ENCODE measurements at regions not wholly inside any gene's neighbourhood (a gene's known extent, or its start where the extent isn't known, plus 50 kb on each side); places are given as distances from the start of the nearest gene placed in this dataset.

DNA sequence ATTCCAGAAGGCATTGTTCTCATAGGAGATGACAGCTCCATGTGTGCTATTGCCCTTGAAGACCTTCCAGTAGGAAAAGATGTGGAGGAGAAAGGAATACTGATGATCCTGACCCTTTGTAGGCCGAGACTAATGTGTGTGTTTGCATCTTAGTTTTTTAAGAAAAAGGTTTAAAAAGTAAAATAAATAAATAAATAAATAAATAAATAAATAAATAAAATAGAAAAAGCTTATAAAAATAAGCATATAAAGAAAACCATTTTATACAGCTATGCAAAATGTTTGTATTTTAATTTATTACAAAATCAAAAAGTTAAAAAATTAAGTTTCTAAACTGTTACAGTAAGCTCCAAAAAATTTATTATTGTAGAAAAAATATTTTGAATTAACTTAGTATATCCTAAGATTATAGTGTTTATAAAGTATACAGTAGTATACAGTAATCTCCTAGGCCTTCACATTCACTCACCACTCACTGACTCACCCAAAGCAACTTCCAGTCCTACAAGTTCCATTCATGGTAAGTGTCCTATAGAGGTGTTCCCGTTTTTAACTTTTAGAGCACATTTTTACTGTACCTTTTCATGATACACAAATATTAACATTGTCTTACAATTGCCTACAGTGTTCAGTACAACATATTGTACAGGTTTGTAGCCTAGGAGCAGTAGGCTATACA is 435.2 kb upstream of the SEMA3A start:
- Mint-ChIP-seq H3K4me3 (no peak overlapping the region), H3K27ac (no peak overlapping the region), H3K4me1 (no peaks in the 10 kb centered on the region), H3K9me3 (peaks cover 23% of the 10 kb centered on the region), H3K36me3 (ENCODE audit: low read depth) (peaks cover 8% of the 10 kb centered on the region), H3K27me3 (ENCODE audit: low read depth) (no peaks in the 10 kb centered on the region)
- TF ChIP-seq, protein P1, sequence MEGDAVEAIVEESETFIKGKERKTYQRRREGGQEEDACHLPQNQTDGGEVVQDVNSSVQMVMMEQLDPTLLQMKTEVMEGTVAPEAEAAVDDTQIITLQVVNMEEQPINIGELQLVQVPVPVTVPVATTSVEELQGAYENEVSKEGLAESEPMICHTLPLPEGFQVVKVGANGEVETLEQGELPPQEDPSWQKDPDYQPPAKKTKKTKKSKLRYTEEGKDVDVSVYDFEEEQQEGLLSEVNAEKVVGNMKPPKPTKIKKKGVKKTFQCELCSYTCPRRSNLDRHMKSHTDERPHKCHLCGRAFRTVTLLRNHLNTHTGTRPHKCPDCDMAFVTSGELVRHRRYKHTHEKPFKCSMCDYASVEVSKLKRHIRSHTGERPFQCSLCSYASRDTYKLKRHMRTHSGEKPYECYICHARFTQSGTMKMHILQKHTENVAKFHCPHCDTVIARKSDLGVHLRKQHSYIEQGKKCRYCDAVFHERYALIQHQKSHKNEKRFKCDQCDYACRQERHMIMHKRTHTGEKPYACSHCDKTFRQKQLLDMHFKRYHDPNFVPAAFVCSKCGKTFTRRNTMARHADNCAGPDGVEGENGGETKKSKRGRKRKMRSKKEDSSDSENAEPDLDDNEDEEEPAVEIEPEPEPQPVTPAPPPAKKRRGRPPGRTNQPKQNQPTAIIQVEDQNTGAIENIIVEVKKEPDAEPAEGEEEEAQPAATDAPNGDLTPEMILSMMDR (IDR thresholded peaks at IDR 0.05; ENCODE audit: unreplicated experiment in 3 of 3) = no peak

DNA sequence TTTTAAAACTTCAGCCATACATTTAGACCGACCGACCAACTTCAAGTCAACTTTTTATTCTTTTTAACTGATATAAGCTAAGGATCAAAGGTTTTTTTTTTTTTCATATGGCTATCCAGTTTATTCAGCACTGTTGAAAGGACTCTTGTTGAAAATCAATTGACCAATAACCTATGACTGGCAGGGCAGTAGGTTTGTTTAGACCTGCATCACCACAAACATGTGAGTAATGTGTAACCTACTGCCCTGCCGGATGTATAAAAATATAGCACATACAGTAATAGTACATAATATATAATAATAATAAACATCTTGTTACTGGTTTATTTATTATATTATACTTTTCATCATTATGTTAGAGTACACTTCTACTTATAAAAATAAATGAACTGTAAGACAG is 434.6 kb upstream of the SEMA3A start:
- Mint-ChIP-seq H3K27me3 (ENCODE audit: low read depth) (no peaks in the 10 kb centered on the region), H3K36me3 (ENCODE audit: low read depth) (peaks cover 8% of the 10 kb centered on the region), H3K4me3 (no peak overlapping the region), H3K9me3 (peaks cover 23% of the 10 kb centered on the region), H3K4me1 (peaks cover 5% of the 10 kb centered on the region), H3K27ac (no peak overlapping the region)
- TF ChIP-seq, protein P1 (IDR thresholded peaks at IDR 0.05; ENCODE audit: unreplicated experiment in 3 of 3) = no peak

DNA sequence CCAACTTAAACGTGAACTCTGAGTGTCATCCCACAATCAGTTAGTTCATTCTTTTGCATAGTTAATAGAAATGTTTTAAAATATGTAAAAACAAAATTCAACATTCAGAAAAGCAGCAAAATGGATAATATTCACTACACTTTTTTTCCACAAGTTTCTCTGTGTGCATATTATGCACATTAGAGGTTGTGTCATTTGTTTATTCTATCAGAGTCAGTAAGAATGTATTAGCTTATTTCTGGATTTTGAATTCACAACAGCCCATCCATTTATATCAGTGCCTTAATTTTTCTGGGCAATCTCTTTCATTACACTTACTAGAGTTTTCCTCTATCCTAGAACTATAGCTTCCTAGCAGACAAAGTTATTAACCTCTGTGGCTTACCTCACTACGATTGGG is 432.7 kb upstream of the SEMA3A start:
- H3K36me3 Mint-ChIP-seq (ENCODE audit: low read depth) = no peaks in the 10 kb centered on the region
- H3K27ac Mint-ChIP-seq = no peak overlapping the region
- peaks cover 13% of the 10 kb centered on the region for H3K9me3 Mint-ChIP-seq
- TF ChIP-seq, protein P1 (IDR thresholded peaks at IDR 0.05; ENCODE audit: unreplicated experiment in 3 of 3) = no peak
- H3K4me1 Mint-ChIP-seq = peaks cover 6% of the 10 kb centered on the region
- no peak overlapping the region for H3K4me3 Mint-ChIP-seq
- H3K27me3 Mint-ChIP-seq (ENCODE audit: low read depth) = no peaks in the 10 kb centered on the region

DNA sequence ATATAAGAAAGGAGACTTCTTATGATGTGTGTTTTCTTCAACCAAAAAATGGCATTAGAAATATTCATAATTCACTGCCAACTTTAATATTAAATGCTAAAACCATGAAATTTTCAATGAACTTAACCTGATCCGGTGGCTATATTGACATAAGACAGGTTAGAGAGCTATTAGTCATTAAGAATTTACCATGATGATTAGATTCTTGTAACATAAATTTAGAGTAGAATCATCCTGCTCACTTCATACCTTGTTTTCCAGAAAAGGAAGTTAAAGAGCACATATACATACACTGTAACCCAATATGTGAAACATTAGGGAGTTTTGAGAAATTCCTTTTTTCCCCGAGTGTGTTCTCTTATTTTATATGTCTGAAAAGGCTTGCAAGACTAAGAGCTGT is 430.3 kb upstream of the SEMA3A start:
- Mint-ChIP-seq H3K4me3 (no peak overlapping the region), H3K9me3 (no peaks in the 10 kb centered on the region), H3K4me1 (peaks cover 6% of the 10 kb centered on the region), H3K36me3 (ENCODE audit: low read depth) (no peaks in the 10 kb centered on the region), H3K27ac (peak overlapping the region in 1 of 3 experiments; percentile 72), H3K27me3 (ENCODE audit: low read depth) (no peaks in the 10 kb centered on the region)
- TF ChIP-seq, protein P1 (IDR thresholded peaks at IDR 0.05; ENCODE audit: unreplicated experiment in 3 of 3) = no peak

DNA sequence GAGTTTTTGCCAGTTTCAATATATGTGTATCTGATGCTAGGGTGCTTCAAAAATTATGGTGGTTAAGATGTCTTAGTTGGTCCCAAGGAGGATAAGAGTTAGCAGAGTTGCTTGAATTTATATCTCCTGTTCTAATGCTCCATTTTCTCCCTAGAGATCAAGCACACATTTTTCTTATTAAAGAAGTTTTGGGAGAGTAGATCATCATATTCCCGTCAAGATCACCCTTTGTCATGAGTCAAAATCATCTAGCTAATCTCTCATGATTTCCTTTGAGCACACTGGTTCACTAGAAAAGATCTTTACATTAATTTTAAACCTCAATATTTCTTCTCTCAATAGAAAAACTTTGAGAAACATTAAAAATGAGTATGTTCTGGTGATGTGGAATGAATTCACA is 429.9 kb upstream of the SEMA3A start:
- TF ChIP-seq, protein P1 (IDR thresholded peaks at IDR 0.05; ENCODE audit: unreplicated experiment in 3 of 3) = no peak
- Mint-ChIP-seq H3K4me1 (peaks cover 6% of the 10 kb centered on the region), H3K27ac (peak overlapping the region in 1 of 3 experiments; percentile 17), H3K9me3 (no peaks in the 10 kb centered on the region), H3K4me3 (no peak overlapping the region), H3K36me3 (ENCODE audit: low read depth) (no peaks in the 10 kb centered on the region), H3K27me3 (ENCODE audit: low read depth) (no peaks in the 10 kb centered on the region)

Data from nephron (organoid).